ENCODE measurements at regions not wholly inside any gene's neighbourhood (a gene's known extent, or its start where the extent isn't known, plus 50 kb on each side); places are given as distances from the start of the nearest gene placed in this dataset.

DNA sequence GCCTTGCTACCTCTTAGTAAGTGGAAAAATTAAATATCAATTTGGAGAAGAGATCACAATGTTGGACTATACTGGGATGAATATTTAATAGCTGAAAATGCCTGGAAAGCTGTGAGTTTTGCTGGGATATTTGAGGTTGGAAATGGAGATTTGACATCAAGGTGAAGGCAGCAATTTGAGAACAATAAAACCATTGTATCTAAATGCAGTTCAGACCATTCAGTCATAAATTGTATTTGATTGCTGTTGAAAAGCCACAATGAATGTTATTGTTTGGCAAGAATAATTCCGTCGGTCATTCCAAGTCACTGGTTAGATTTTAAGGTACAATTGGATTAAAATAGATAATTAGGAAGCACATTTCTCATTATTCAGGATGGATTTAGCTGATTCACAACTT, 325.6 kb downstream of the HRH4 start:
- Mint-ChIP-seq H3K36me3 (ENCODE audit: unreplicated experiment) (no peaks in the 10 kb centered on the region), H3K4me3 (ENCODE audit: unreplicated experiment) (no peak overlapping the region), H3K9me3 (ENCODE audit: unreplicated experiment) (peaks cover 4% of the 10 kb centered on the region), H3K27me3 (ENCODE audit: unreplicated experiment) (no peaks in the 10 kb centered on the region), H3K4me1 (ENCODE audit: unreplicated experiment) (no peaks in the 10 kb centered on the region), H3K27ac (ENCODE audit: unreplicated experiment) (no peak overlapping the region)
- DNase-seq (ENCODE audit: extremely low spot score, unreplicated experiment): no peak
- TF ChIP-seq, protein P1, sequence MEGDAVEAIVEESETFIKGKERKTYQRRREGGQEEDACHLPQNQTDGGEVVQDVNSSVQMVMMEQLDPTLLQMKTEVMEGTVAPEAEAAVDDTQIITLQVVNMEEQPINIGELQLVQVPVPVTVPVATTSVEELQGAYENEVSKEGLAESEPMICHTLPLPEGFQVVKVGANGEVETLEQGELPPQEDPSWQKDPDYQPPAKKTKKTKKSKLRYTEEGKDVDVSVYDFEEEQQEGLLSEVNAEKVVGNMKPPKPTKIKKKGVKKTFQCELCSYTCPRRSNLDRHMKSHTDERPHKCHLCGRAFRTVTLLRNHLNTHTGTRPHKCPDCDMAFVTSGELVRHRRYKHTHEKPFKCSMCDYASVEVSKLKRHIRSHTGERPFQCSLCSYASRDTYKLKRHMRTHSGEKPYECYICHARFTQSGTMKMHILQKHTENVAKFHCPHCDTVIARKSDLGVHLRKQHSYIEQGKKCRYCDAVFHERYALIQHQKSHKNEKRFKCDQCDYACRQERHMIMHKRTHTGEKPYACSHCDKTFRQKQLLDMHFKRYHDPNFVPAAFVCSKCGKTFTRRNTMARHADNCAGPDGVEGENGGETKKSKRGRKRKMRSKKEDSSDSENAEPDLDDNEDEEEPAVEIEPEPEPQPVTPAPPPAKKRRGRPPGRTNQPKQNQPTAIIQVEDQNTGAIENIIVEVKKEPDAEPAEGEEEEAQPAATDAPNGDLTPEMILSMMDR (IDR thresholded peaks at IDR 0.05): no peak

DNA sequence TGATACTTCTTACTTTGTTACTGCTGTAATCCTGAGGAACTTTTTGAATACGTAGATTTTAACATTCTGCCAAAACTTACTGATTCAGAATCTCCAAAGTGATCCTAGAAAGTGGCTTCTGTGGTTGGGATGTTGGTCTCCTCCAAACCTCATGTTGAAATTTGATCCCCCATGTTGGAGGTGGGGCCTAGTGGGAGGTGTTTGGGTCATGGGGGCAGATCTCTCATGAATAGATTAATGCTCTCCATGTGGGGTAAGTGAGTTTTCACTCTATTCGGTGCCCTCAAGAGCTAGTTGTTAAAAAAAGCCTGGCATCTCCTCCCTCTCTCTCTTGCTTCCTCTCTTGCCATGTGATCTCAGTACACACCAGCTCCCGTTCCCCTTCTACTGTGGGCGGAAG, 329.9 kb downstream of the HRH4 start:
- Mint-ChIP-seq H3K27me3 (ENCODE audit: unreplicated experiment) (peaks cover 6% of the 10 kb centered on the region), H3K4me3 (ENCODE audit: unreplicated experiment) (no peak overlapping the region), H3K27ac (ENCODE audit: unreplicated experiment) (no peak overlapping the region), H3K4me1 (ENCODE audit: unreplicated experiment) (peaks cover 4% of the 10 kb centered on the region), H3K9me3 (ENCODE audit: unreplicated experiment) (peaks cover 4% of the 10 kb centered on the region), H3K36me3 (ENCODE audit: unreplicated experiment) (no peaks in the 10 kb centered on the region)
- no peak for DNase-seq (ENCODE audit: extremely low spot score, unreplicated experiment)
- TF ChIP-seq, protein P1 (IDR thresholded peaks at IDR 0.05): no peak

DNA sequence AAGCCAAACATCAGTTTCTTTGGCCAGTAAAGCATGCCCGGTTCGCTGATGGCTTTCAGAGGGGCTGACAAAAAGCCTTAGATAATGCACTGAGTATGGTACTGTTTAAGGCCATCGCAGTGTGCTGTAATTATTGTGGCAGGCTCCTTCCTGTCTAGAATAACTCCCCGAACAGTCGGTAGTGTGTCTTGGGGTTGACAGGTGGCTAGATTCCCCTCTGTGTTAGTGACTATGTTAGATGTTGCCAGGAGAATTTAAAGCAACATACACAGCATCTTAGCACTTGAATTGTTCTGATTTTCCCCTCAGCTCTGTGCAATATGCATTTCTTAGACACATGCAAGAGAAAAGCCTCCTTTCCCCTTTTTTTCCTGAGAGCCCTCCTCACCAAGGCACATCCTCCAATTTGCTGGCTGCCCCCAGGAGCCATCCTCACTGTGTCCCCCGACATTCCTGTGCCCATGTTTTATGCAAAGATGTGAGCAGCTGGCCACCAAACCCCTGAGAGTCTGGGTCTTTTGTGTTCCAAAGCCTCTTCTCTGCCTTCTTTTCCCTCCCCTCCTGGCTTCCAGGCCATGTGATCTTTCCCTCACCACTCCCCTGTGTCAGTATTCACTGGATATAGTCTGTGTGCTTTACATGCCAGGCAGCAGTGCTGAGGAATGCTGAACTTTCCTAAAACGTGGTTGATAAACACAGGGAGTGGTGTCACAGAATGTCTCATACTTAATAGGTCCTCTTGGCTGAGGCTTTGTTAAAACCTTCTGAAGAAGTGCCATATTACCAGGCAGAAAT, 331.5 kb downstream of the HRH4 start:
- Mint-ChIP-seq H3K27ac (ENCODE audit: unreplicated experiment) (no peak overlapping the region), H3K9me3 (ENCODE audit: unreplicated experiment) (peaks cover 4% of the 10 kb centered on the region), H3K4me1 (ENCODE audit: unreplicated experiment) (peaks cover 4% of the 10 kb centered on the region), H3K4me3 (ENCODE audit: unreplicated experiment) (no peak overlapping the region), H3K27me3 (ENCODE audit: unreplicated experiment) (peaks cover 9% of the 10 kb centered on the region), H3K36me3 (ENCODE audit: unreplicated experiment) (no peaks in the 10 kb centered on the region)
- TF ChIP-seq, protein P1 (IDR thresholded peaks at IDR 0.05): no peak
- no peak for DNase-seq (ENCODE audit: extremely low spot score, unreplicated experiment)

DNA sequence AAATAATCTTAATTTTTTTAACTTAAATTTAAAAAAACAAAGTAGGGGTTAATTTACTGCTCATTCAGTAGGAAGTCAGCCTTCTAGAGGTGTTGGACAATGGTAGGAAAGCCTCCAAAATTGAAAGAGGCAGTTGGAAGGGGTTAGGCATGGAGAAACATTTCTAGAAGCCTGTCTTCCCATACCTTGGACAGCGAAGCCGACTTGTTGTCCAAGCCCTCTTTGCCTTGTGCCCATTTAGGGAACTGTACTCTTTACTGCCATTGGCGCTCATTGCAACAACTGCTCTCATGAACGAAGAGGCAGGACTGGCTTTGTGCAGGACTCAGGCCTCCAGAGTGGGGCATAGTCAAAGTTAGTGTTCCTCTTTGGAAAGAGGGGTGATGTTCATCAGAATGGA, 333.3 kb downstream of the HRH4 start:
- H3K36me3 Mint-ChIP-seq (ENCODE audit: unreplicated experiment): no peaks in the 10 kb centered on the region
- TF ChIP-seq, protein P1 (IDR thresholded peaks at IDR 0.05): no peak
- peaks cover 3% of the 10 kb centered on the region for H3K9me3 Mint-ChIP-seq (ENCODE audit: unreplicated experiment)
- H3K27ac Mint-ChIP-seq (ENCODE audit: unreplicated experiment): no peak overlapping the region
- peaks cover 9% of the 10 kb centered on the region for H3K27me3 Mint-ChIP-seq (ENCODE audit: unreplicated experiment)
- no peak for DNase-seq (ENCODE audit: extremely low spot score, unreplicated experiment)
- peaks cover 4% of the 10 kb centered on the region for H3K4me1 Mint-ChIP-seq (ENCODE audit: unreplicated experiment)
- no peak overlapping the region for H3K4me3 Mint-ChIP-seq (ENCODE audit: unreplicated experiment)

DNA sequence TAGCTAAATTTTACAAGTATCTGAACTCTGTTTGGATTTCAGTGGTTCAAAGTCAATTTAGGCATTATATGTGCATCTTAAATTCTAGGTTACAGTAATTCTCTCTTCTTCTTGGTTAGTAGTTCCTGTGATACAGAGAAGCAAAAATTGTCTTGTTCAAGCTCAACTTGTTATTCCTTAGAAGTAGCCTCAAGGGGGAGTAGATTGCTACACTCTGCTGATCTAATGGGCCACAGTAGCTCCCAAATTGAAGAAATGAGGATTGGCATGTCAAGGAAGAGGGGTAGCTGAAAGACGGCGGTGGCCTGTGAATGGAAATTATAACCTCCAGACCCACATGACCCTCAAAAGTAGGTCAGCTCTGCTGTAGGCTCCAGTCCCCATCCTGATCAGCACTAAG, 334.7 kb downstream of the HRH4 start:
- peaks cover 9% of the 10 kb centered on the region for H3K27me3 Mint-ChIP-seq (ENCODE audit: unreplicated experiment)
- no peaks in the 10 kb centered on the region for H3K9me3 Mint-ChIP-seq (ENCODE audit: unreplicated experiment)
- no peak for DNase-seq (ENCODE audit: extremely low spot score, unreplicated experiment)
- TF ChIP-seq, protein P1 (IDR thresholded peaks at IDR 0.05): no peak
- H3K4me3 Mint-ChIP-seq (ENCODE audit: unreplicated experiment): no peak overlapping the region
- no peak overlapping the region for H3K27ac Mint-ChIP-seq (ENCODE audit: unreplicated experiment)
- no peaks in the 10 kb centered on the region for H3K36me3 Mint-ChIP-seq (ENCODE audit: unreplicated experiment)
- H3K4me1 Mint-ChIP-seq (ENCODE audit: unreplicated experiment): peaks cover 4% of the 10 kb centered on the region

Measured in osteocyte (in vitro differentiated cells).